Retinal pigment epithelial cell (primary cell): ENCODE measurements at regions not wholly inside any gene's neighbourhood (a gene's known extent, or its start where the extent isn't known, plus 50 kb on each side); places are given as distances from the start of the nearest gene placed in this dataset.
A peak's percentile ranks its signal among the peaks of the same experiment; 100 is the strongest.

Experiments used
- DNase-seq: peaks from one replicate; pipeline ENCODE4 v3.0.0-alpha.2; 2010; ENCODE audit warnings: low read depth
- H3K4me3 ChIP-seq: 2 replicates; pipeline ENCODE4 v1.5.1; 2011; ENCODE audit warnings: mild to moderate bottlenecking, low read length, control low read depth, moderate library complexity
- CTCF ChIP-seq: conservative IDR thresholded peaks from 2 replicates; pipeline ENCODE4 v1.5.1; 2011; ENCODE audit warnings: low read depth, low read length, control low read depth, inconsistent platforms

DNA sequence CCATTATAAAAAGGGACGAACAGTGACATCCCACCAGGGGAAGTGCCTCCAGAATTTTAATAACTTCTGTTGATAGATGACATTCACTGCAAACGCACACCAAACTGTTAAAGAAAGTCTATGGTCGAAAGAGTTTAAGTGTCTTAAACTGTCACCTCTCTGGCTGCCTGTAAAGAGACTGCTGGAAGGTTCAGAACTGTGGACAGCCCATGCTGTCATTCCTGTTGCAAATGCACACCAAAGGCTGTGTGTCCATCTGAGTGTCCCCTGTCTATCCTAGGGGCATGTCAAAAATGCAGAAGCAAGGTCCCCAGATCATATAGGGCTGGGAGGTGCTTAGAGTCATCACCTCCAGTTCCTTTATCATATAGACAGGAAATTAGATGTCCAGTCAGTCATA is 171.8 kb downstream of the CYRIA start:
- no peak for DNase-seq
- H3K4me3 ChIP-seq, result no peak overlapping the region
- no peak for TF ChIP-seq CTCF

DNA sequence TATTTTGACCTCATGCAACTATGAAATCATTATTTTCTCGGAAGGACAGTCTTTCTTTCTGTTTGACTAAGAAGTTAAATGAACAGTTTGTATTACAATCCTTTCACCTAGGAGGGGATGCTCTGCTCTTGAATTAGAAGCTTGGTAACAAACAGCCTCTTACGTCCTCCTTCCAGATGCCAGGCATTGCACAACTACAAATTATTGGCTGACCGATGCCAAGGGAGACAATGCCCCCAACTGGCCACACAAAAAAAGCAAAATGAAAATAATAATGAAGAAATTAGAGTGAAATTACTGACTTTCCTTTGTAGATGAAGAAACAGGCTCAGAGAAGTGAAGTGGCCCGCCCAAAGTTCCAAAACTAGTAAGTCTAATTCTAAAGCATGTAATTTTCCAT is 177.9 kb downstream of the CYRIA start:
- no peak overlapping the region for H3K4me3 ChIP-seq
- TF ChIP-seq CTCF, result peak; percentile 60
- peak; percentile 21 for DNase-seq

GRCh38 chr2:16485251-16485650 is 180.4 kb downstream of the CYRIA start:
- no peak for TF ChIP-seq CTCF
- H3K4me3 ChIP-seq, result no peak overlapping the region
- DNase-seq, result no peak

DNA sequence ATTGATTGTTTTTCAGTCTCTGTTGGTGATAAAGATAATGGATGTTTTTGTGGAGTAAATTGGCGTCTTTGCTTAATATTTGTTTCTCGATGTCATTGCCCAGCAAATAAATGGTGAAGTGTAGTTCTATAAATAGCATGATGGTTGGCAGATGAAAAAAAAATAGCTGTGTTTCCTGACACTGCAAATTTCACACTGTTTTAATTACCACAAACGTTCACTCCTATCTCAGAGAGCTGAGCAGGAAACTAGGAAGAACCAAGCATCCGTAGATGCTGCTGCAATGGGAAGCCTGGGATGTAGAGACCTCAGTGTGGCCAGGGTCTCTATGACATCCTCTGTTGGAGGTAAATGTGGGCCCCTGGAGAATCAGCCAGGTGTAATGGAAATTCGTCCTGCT is 183.2 kb downstream of the CYRIA start:
- no peak for DNase-seq
- H3K4me3 ChIP-seq, result no peak overlapping the region
- no peak for TF ChIP-seq CTCF

GRCh38 chr2:16481351-16481750 is 184.3 kb downstream of the CYRIA start:
- no peak for TF ChIP-seq CTCF
- no peak overlapping the region for H3K4me3 ChIP-seq
- DNase-seq, result no peak

- TF ChIP-seq CTCF, result no peak
- no peak for DNase-seq
- no peak overlapping the region for H3K4me3 ChIP-seq
These were observed 185.9 kb downstream of the CYRIA start for GRCh38 chr2:16479721-16480120.

- no peak for DNase-seq
- no peak overlapping the region for H3K4me3 ChIP-seq
- no peak for TF ChIP-seq CTCF
These were observed 187.0 kb downstream of the CYRIA start for GRCh38 chr2:16478434-16479210.
